ENCODE measurements at regions not wholly inside any gene's neighbourhood (a gene's known extent, or its start where the extent isn't known, plus 50 kb on each side); places are given as distances from the start of the nearest gene placed in this dataset.

GRCh38 chr20:19009081-19009688 is 195.6 kb downstream of the SCP2D1 start:
- TF ChIP-seq CTCF (IDR thresholded peaks at IDR 0.05; ENCODE audit: control extremely low read depth, extremely low read depth) = no peak
- ATAC-seq (ENCODE audit: insufficient read depth, low FRiP score) = no peak
- 71 to 74% methylated on average over 4 of the region's 4 CpGs for WGBS, 2 donors
- no peak for DNase-seq
- Histone ChIP-seq H3K36me3 (ENCODE audit: control insufficient read depth in 4 of 4, insufficient read depth in 4 of 4, low read length in 4 of 4) (no peaks in the 10 kb centered on the region), H3K4me3 (no peak overlapping the region), H3K27me3 (ENCODE audit: control insufficient read depth in 3 of 3, insufficient read depth in 3 of 3, low read length in 2 of 3) (no peaks in the 10 kb centered on the region), H3K9ac (ENCODE audit: insufficient read depth in 1 of 2, low read length in 2 of 2) (no peak overlapping the region), H3K27ac (ENCODE audit: low read depth in 1 of 2, low read length in 1 of 2) (no peak overlapping the region), H3K4me1 (ENCODE audit: control insufficient read depth in 5 of 5, insufficient read depth in 5 of 5, low read length in 5 of 5) (peaks cover 0 to 5% (median 0%) of the 10 kb centered on the region in 5 donors), H3K9me3 (ENCODE audit: control insufficient read depth in 4 of 4, insufficient read depth in 3 of 4, low read length in 3 of 4) (no peaks in the 10 kb centered on the region)

- DNase-seq (peak in 2 of 3 donors; percentile 33 to 50), ATAC-seq (ENCODE audit: insufficient read depth, low FRiP score) (no peak)
- no peak for TF ChIP-seq CTCF (IDR thresholded peaks at IDR 0.05; ENCODE audit: control extremely low read depth, extremely low read depth)
- peak overlapping the region in 1 of 2 donors; percentile 1 for H3K9ac ChIP-seq (ENCODE audit: insufficient read depth in 1 of 2, low read length in 2 of 2)
- no peak overlapping the region for H3K27ac ChIP-seq (ENCODE audit: low read depth in 1 of 2, low read length in 1 of 2)
- no peaks in the 10 kb centered on the region for H3K9me3 ChIP-seq (ENCODE audit: control insufficient read depth in 4 of 4, insufficient read depth in 3 of 4, low read length in 3 of 4)
- H3K36me3 ChIP-seq (ENCODE audit: control insufficient read depth in 4 of 4, insufficient read depth in 4 of 4, low read length in 4 of 4) = no peaks in the 10 kb centered on the region
- no peak overlapping the region for H3K4me3 ChIP-seq
- H3K4me1 ChIP-seq (ENCODE audit: control insufficient read depth in 5 of 5, insufficient read depth in 5 of 5, low read length in 5 of 5) = peaks cover 0 to 5% (median 0%) of the 10 kb centered on the region in 5 donors
- no peaks in the 10 kb centered on the region for H3K27me3 ChIP-seq (ENCODE audit: control insufficient read depth in 3 of 3, insufficient read depth in 3 of 3, low read length in 2 of 3)
- 47 to 57% methylated on average over 7 of the region's 7 CpGs for WGBS, 2 donors
Observed at GRCh38 chr20:19012676-19013075, 199.1 kb downstream of the SCP2D1 start.

GRCh38 chr20:19013907-19014306 is 198.5 kb upstream of the SLC24A3 start:
- Histone ChIP-seq H3K9ac (ENCODE audit: insufficient read depth in 1 of 2, low read length in 2 of 2) (no peak overlapping the region), H3K4me3 (no peak overlapping the region), H3K4me1 (ENCODE audit: control insufficient read depth in 5 of 5, insufficient read depth in 5 of 5, low read length in 5 of 5) (peaks cover 0 to 5% (median 0%) of the 10 kb centered on the region in 5 donors), H3K27ac (ENCODE audit: low read depth in 1 of 2, low read length in 1 of 2) (no peak overlapping the region), H3K27me3 (ENCODE audit: control insufficient read depth in 3 of 3, insufficient read depth in 3 of 3, low read length in 2 of 3) (no peaks in the 10 kb centered on the region), H3K9me3 (ENCODE audit: control insufficient read depth in 4 of 4, insufficient read depth in 3 of 4, low read length in 3 of 4) (no peaks in the 10 kb centered on the region), H3K36me3 (ENCODE audit: control insufficient read depth in 4 of 4, insufficient read depth in 4 of 4, low read length in 4 of 4) (no peaks in the 10 kb centered on the region)
- DNase-seq = no peak
- no peak for ATAC-seq (ENCODE audit: insufficient read depth, low FRiP score)
- WGBS, 2 donors = 66 to 89% methylated on average over 2 of the region's 2 CpGs
- TF ChIP-seq CTCF (IDR thresholded peaks at IDR 0.05; ENCODE audit: control extremely low read depth, extremely low read depth) = no peak
